Femur (tissue), 1 donor: ENCODE measurements at regions not wholly inside any gene's neighbourhood (a gene's known extent, or its start where the extent isn't known, plus 50 kb on each side); places are given as distances from the start of the nearest gene placed in this dataset.
A peak's percentile ranks its signal among the peaks of the same experiment; 100 is the strongest.

Experiments
- DNase-seq: peaks from one replicate; pipeline ENCODE4 v3.0.0-alpha.2; 2017

DNA sequence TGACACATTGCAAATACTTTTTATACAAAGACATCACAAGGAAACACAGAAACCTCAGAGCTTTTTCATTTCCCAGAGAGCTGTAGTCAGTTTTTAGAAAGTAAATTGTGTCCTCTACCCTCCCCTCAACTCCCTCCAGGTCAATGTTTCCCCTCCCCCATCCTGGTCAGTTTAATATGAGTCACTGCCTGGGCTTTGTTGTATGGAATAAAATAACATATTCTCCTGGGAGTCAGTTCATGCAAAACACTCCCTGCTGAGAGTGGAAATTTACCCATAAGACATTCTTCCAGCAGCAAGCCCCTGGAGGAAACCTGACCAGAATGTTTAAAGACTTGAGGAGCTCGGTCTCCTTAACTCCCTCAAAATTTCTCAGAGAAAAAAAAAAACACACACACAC, 270.1 kb upstream of the LDB2 start:
- DNase-seq = no peak

DNA sequence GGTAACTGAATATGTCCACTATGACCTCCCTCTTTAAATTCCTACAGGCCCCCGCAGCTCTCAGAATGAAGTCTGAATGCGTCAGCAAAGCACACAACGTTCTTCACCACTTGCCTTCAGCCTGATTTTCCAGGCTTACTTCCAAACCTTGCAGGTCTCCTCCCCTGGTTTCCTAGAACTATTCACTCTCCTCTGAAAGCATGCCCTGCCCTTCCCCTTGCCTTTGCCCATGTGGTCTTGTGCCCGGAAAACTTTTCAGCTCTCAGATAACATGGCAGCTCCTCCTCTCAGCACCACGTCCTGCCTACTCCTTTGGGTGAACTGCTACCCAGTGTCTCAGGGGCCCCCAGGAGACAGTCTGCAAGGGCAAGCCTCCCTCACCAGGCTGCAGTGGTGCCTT, 268.5 kb upstream of the LDB2 start:
- peak; percentile 55 for DNase-seq

DNA sequence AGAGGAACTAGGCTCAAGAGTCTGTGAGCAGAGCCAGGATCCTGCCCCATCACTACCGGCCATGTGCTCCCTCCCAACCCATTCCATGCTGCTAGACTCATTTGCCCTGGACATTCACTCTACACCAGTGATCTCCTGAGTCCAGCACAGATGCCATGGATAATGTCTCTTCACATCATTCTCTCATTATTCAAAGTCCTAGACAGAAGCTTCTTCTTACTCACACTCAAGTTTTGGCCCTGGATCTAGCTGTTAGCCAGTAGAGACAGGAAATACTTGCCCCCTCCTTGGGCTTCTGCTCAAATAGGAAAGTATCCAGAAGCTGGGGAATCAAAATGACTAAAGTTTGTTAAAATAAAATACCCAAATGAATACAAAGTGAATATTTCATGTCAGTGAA, 266.8 kb upstream of the LDB2 start:
- DNase-seq = no peak

DNA sequence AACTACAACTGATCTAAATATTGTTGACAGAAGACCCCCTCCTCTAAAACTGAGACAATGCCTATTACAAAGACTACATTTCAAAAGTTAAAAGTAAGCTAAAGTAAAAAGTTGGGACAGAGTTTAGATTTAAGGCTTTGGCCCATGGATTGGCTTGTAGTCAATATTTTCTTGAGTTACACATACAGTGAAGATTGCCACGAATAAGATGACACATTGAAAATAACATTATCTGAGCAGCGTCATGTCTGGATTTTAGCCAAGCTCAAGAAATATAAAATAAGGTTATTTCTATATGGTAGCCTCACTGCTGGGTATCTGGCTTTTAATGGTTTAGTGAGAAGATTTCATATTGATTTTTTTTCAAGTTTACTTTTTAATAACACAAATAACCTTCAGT, 266.2 kb upstream of the LDB2 start:
- no peak for DNase-seq

DNA sequence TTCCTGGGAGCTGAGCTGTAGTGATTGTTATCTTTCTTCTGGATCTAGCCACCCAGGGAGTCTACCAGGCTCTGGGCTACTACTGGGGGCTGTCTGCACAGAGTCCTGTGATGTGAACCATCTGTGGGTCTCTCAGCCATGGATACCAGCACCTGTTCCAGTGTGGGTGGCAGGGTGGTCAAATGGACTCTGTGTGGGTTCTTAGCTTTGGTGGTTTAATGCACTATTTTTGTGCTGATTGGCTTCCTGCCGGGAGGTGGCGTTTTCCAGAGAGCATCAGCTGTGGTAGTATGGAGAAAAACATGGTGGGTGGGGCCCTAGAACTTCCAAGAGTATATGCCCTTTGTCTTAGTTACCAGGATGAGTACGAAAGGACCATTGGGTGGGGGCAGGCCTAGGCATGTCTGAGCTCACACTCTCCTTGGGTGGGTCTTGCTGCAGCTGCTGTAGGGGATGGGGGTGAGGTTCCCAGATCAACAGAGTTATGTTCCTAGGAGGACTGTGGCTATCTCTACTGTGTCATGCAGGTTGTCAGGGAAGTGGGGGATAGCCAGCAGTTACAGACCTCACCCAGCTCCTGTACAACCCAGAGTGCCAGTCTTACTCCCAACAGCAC, 264.8 kb upstream of the LDB2 start:
- DNase-seq = no peak

DNA sequence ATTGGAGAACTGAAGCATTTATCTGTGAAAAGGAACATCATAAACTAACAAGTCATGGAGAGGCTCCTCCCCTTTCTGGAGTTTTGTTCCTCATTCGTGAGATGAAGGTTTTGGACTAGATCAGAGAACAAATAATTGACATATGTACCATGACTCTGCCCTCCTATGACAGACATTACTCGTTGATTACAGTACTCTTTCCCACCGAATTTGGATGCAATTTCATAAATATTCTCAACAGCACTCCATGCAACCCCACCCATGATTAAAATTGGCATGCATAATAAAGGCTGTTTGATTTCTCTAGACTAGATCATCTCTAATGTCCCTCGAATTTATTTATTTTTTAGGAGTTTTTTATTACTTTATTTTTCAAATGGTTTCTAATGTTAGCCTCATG, 258.9 kb upstream of the LDB2 start:
- no peak for DNase-seq

DNA sequence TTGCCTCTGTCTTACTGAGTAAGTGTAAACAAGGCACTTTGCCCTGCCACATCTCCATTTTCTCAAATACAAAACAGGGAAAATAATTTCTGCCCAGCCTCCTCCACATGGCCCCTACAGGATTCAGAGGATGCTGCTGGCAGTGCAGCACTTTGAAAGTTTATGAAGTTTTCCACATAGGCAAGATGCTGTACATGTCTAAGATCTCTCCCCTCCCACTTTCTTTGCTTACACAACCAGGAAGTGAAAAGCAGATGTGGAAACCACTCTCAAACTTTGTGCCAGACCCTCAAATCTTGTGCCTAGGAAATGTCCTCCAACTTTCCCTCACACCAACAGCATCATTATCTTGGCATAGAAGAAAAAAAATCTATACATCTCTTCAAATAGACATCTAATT, 257.0 kb upstream of the LDB2 start:
- DNase-seq = no peak

DNA sequence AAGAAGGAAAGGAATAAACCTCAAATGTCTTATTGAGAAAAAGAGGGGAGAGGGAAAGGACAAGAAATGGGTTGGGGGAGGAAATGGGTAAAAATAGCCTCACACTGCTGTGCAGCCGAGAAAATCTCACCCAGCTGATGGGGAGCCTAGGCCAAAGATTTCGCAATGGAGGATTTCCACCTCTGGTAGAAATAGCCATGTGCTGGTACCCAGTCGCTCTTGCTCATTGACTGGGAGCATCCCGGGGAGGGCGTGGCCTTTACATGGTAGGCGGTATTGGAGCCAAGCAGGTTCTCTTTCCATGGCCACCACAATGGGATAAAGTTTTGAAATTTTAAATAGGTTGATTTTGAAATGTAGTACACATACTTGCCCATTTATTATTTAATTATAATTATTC, 255.1 kb upstream of the LDB2 start:
- DNase-seq = no peak

DNA sequence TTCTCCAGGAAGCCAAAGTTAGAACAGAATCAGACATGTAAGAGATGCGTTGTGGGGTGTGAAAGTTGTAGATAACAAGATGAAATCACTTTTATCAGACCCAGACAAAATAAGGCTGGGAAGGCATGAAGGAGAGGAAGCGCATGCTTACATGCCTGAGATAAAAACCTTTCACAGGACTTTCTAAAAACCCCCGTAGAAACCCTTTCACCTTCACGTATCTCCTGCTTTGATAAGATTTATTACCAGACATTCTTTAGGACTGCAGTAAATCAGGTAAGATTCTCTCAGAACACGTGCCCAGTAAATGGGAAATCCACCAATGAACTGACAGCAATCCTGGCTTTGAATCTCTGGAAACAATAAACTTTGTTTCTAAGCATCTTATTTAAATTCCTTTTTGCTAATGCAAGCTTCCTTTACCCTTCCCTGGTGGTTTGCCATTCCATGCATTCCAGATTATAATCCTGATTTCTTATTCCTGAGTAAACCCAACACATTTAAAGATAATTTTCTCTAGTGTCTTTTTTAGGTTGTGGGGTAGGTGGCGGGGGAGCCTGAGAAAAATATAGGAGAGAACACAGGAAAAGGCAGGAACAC, 254.6 kb upstream of the LDB2 start:
- DNase-seq = no peak

DNA sequence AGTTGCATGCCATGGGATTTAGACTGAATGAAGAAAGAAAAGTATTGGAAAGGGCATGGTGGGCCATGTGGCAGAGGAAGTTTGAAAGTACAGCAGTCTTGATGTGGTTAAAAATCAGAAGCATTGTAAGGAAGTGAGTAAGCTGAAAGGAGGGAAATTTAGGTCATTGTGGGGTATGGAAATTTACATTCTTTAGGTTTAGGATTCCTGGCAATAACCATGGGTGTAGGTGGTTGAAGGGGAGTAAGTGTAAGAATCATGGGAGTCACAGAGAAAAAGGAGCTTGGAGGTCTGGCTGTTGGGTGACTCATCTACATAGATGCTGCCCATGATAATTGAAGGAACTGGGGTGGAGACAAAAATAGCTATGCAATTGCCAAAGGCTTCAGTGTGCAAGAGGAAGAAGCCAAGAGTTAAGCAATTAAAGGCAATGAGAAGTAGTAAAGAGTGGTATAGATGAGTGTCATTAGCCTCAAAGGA, 243.8 kb upstream of the LDB2 start:
- no peak for DNase-seq

DNA sequence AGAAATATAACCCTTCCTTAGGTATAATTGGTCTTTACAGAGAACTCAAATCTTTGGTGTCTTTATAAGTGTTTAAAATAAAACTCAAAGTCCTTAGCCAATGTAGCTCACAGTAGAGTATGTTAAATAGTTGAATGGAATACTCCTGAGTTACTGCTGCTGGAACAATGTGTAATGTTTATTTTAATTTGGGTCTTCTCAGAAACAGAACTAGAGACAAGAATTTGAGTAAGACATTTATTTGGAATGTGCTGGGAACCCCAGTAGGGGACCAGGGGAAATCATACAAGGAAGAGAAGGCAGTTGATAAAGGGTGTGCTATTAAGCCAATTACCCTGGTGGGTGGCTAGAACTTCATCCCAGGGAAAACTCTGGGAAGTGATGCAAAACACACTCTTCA, 240.4 kb upstream of the LDB2 start:
- DNase-seq = no peak

DNA sequence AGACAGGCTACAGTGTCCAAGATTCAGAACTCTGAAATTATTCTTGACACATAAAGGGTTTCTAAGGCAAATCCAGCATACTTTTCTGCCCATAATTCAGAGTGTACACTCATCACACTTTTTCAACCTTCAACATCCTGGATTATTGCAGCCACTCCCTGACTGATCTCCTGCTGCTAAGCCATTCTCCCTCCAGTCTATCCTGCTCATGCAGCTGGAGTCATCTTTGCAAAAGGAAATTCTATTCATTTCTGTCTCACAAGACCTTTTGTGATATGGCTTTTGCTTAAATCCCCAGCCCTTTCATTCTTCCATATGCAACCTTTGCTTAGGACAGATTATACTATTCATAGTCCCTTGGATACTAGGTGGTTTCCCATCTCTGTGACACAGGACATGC, 236.1 kb upstream of the LDB2 start:
- no peak for DNase-seq

DNA sequence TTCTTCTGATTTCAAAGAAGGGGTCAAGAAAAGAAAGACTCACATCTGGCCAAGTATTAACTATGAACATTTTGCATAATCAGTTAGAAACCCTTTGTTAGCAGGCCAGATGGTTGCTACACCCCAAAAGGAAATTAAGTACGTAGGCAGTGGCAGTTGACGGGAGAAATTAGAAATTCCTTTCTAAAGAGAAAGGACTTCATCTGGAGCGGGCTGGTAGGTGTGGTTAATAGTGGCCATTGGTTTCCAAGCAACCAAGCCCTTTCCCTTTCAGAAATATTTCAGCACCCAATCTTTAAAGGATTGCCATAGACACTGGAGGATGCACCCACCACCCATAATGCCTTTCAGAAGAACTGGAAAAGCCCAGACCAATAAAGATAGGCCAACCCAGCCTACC, 235.7 kb upstream of the LDB2 start:
- DNase-seq = no peak

DNA sequence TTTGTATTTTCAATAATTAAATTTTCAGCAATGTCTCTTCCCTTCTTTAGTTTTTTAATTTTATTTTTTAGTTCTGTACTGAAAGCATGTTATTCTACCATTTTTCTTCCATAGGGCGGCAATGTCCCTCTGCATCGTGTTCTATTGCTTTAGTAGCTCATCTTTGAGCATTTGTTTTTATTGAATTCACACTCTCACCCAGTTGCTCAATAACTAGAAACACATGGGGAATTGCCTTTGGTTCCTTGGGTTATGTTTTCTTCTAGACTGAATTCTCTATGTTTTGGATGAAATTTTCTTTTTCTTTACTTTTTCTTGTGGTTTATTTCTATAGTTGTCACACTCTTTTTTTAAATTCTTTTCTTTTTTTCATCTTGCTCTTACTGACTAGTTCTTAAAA, 233.8 kb upstream of the LDB2 start:
- no peak for DNase-seq

DNA sequence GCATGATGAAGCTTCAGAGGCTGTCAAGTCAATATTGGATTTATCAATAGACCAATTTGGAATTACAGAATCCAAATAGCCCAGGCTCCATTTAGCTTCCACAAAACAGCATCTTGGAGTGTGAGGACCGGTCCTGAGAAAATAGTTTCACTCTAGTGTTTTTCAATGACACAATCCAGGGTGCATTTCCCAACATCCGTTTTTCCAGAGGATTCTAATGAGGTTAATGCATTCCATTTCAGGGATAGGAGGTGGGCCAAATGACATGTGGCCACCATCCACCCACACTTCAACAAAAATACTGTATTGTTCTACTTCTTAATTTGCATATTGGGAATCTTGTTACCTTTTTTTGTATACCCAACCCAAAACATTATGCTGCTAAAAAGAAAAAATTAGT, 229.8 kb upstream of the LDB2 start:
- no peak for DNase-seq

DNA sequence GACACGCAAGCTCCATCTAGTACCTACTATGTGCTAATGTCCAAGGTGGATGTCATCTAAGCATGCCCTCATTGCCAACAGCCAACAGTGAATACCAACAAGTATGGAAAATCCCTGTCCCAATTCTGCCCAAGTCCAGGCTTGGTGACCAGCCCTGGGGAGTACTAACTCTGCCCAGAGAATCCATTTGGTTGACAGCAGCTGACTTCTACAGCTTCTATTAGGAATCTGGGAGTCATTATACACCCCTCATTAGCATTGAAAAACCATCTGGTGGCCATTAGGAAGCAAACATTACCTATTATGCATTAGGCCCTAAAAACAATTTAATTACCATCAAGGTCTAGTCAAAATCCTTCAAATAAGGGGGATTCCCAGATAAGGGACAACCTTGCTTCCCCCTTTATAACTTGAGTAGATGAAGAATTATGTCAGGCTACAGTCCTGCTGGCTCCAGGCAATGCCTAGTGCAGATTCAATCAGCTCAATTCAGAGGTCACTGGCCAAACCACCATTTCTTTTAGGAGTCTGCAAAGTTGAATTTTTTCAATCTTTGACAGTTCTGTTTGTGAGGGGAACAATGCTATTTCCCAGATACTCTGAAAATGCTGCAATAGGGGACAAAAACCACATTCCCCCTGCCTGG, 228.0 kb upstream of the LDB2 start:
- no peak for DNase-seq

DNA sequence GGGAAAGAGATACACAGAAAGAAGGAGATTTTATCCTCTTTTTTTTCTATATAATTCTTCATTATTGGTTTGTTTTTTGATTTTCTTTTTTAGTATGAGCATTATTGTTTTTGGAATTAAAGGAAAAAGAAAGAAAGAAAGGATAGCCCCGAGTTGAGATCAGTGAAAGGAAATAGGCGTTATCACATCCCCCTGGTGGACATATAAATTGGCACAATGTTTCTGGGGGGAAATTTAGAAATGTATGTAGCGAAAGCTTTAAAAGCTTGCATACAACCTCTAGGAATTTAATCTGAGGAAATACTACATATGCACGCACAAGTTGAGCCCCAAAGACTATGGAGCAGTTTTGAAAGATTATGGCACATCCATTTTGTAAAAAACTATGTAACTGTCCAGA, 226.3 kb upstream of the LDB2 start:
- no peak for DNase-seq

DNA sequence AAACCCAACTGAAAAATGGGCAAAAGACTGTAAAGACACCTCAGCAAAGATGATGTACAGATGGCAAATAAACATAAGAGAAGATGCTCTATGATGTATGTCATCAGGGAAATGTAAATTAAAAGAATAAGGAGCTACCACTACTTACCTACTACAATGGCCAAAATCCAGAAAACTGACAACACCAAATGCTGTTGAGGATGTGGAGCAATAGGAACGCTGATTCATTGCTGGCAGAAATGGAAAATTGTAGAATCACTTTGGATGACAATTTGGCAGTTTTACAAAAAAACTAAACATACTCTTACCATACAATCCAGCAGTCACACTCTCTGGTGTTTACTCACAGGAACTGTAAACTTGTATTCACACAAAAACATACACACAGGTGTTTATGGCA, 222.3 kb upstream of the LDB2 start:
- no peak for DNase-seq

DNA sequence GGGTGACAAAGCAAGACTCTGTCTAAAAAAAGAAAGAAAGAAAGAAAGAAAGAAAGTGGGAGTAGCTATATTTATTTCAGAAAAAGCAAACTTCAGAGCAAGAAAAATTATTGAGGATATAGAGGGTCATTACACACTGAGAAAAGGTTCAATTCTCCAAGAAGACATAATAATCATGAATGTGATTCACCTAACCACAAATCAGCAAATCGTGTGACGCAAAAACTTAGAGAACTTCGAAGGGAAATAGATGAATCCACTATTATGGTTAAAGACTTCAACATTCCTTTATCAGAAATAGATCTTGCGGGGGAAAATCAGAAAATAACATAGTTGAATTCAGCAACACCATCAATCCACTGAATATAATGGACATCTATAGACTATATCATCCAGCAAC, 219.3 kb upstream of the LDB2 start:
- no peak for DNase-seq

DNA sequence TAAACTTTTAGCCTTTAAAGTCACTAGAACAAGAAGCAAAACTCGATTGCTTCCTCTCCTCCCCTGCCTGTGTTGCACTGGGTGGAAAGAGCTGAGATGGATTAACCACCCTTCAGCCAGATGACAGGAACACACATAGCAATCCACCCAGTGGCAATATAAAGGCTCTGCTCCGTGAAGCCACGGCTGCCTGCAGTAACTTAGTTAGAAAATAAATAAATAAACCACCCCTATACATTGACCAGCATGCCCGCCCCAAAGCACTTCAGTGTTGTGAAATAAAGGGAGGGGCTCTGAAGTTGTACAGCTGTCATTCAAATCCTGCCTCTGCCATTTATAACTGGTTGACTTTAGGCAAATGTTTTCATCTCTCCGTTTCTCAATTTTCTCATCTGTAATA, 217.1 kb upstream of the LDB2 start:
- DNase-seq = no peak

DNA sequence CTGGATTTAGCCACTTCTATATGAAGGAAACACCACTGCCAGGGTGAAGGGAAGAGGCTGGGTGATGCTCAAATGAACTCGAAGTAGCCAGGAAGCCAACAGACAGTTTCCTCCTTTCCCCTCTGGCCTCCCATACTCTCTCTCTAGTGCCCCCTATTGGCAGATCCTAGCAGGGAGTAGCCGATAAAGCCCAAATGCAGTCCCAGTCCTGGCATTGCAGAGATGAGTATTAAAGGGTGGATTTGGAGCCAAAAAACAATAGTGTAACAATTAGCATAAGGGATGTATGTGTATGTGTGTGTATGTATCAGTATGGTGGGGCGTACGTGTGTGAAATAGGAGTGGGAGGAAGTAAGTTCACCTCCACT, 213.8 kb upstream of the LDB2 start:
- no peak for DNase-seq

DNA sequence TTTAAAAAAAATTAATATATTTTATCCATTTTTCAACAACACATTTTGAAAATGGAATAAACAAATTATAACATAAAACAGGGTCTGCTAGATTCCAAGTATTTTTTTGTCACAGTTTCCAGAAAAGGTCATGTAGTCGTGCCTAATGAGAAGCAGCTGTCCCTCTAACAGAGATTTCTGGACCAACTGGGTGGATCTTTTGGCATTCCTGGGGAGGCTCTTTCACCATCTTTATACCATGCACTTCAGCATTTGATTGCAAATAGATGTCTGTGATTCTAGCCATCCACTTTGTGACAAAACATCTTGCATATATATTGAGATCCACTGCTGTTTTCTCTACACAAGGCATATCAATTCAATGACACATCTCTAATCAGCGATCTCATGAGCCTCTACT, 210.7 kb upstream of the LDB2 start:
- DNase-seq = no peak

DNA sequence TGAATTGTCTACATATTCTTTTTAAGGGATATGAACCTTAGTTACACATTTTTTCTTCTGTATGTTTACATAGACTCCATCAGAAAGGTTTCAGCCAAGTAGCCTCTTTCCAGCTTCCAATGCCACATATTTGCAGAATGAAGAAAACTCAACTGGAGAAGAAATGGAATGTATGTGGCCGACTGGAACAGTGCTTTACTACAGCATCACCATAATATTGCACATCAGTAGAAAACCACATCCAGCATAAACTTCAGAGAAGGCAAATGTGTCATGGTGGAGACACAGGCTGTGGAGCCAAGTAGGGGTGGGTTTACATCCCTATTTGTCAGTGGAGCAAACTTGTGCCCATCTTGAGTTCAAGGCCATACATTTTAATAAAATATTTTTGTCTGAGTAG, 204.8 kb upstream of the LDB2 start:
- DNase-seq = no peak

DNA sequence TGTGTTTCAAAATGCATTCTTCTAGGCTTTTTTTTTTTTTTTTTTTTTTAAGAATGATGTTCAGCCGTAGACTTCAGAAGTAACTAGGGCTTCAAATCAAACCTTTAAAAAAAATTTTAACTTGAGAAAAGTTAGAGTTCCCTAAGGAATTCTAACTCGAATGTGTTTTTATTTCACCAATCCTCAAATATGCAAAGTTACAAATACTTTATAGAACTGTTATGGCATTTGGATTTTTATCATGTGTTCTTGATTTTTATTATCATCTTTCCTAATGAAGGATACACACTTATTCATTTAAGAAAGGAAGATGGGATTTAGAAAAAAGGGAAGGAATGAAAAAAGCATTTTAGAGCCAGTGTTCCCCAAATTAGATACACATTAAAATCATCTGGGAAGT, 200.6 kb upstream of the LDB2 start:
- no peak for DNase-seq

DNA sequence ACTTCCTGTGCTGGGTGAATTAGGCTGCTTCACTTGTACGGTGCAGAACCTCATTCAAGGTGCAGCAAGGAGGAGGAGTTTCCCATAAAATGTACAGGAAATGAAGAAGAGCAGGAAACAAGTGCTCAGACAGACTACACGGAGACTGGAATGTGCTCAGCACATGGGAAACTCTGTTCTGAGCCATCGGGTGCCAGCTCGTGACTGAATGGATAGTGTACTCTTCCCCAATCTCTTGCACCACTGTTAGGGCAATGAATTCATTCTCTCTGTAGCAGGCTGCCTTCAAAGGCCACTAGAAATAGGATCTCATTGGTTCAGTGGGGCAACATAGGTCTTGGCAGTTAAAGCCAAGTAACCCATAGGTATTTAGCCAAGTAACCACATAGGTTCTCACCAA, 200.0 kb upstream of the LDB2 start:
- no peak for DNase-seq
